GM12878 (cell line): ENCODE measurements at regions not wholly inside any gene's neighbourhood (a gene's known extent, or its start where the extent isn't known, plus 50 kb on each side); places are given as distances from the start of the nearest gene placed in this dataset.
A peak's percentile ranks its signal among the peaks of the same experiment; 100 is the strongest.

Experiments used
- BACH1 ChIP-seq: fragments of 450-650 bp; IDR thresholded peaks from 2 replicates; pipeline ENCODE4 v1.6.1; 2017; ENCODE audit warnings: mild to moderate bottlenecking, borderline replicate concordance
- BHLHE40 ChIP-seq, 2 experiments: fragments of 450-650 bp in 1 of 2; IDR thresholded peaks; 2 replicates each; pipeline ENCODE4 v1.6.1; 2011 to 2017; ENCODE audit warnings: low read depth in 2 of 2, borderline replicate concordance in 1 of 2, improper control_type of control experiment in 1 of 2, low read length in 1 of 2, mild to moderate bottlenecking in 1 of 2
- CBX5 ChIP-seq: sonication (generic); IDR thresholded peaks from 2 replicates; pipeline ENCODE4 v1.6.1; 2016; ENCODE audit warnings: low read depth, moderate library complexity, mild to moderate bottlenecking, inconsistent platforms
- ELK1 ChIP-seq: IDR thresholded peaks from 2 replicates; pipeline ENCODE4 v1.6.1; 2012; ENCODE audit warnings: low read depth, low read length, improper control_type of control experiment
- ESRRA ChIP-seq: IDR thresholded peaks from 2 replicates; pipeline ENCODE4 v1.6.1; 2012; ENCODE audit warnings: mild to moderate bottlenecking, low read length, improper control_type of control experiment
- HDGF ChIP-seq: fragments of 450-650 bp; IDR thresholded peaks from 2 replicates; pipeline ENCODE4 v1.6.1; 2016; ENCODE audit warnings: antibody characterized with exemption
- NR2C1 ChIP-seq: fragments of 450-650 bp; IDR thresholded peaks from 2 replicates; pipeline ENCODE4 v1.6.1; 2017; ENCODE audit warnings: antibody characterized with exemption, mild to moderate bottlenecking, moderate library complexity
- POLR2AphosphoS5 ChIP-seq: IDR thresholded peaks from 2 replicates; pipeline ENCODE4 v1.6.1; 2011; ENCODE audit warnings: mild to moderate bottlenecking, low read length, inconsistent platforms
- RB1 ChIP-seq: fragments of 450-650 bp; formaldehyde crosslinking; IDR thresholded peaks from 2 replicates; pipeline ENCODE4 v1.6.1; 2017; ENCODE audit warnings: mild to moderate bottlenecking, borderline replicate concordance
- RCOR1 ChIP-seq: conservative IDR thresholded peaks from 2 replicates; pipeline ENCODE4 v1.6.1; 2012; ENCODE audit warnings: low read depth, low read length, improper control_type of control experiment
- RELA ChIP-seq: fragments of 450-650 bp; IDR thresholded peaks from 2 replicates; pipeline ENCODE4 v1.8.0; 2014; ENCODE audit warnings: borderline replicate concordance; ENCODE audit not compliant: partially characterized antibody
- RELB ChIP-seq: fragments of 450-650 bp; IDR thresholded peaks from 2 replicates; pipeline ENCODE4 v1.6.1; 2017; ENCODE audit warnings: low read depth, mild to moderate bottlenecking, moderate library complexity
- SMC3 ChIP-seq: IDR thresholded peaks from 2 replicates; pipeline ENCODE4 v1.6.1; 2011; ENCODE audit warnings: low read length, improper control_type of control experiment, borderline replicate concordance
- SPI1 ChIP-seq: IDR thresholded peaks from 2 replicates; pipeline ENCODE4 v1.6.1; 2011; ENCODE audit warnings: low read depth, mild to moderate bottlenecking, low read length, moderate library complexity, borderline replicate concordance; ENCODE audit not compliant: insufficient read depth
- SREBF2 ChIP-seq: IDR thresholded peaks from 2 replicates; pipeline ENCODE4 v1.6.1; 2012; ENCODE audit warnings: mild to moderate bottlenecking, low read length
- SUPT20H ChIP-seq: IDR thresholded peaks from 2 replicates; pipeline ENCODE4 v1.6.1; 2011; ENCODE audit warnings: low read depth, mild to moderate bottlenecking, low read length, moderate library complexity, borderline replicate concordance; ENCODE audit not compliant: control insufficient read depth
- TCF12 ChIP-seq: IDR thresholded peaks from 2 replicates; pipeline ENCODE4 v1.6.1; 2011; ENCODE audit warnings: low read depth, mild to moderate bottlenecking, low read length
- ZBED1 ChIP-seq: IDR thresholded peaks from 2 replicates; pipeline ENCODE4 v1.6.1; 2016; ENCODE audit warnings: borderline replicate concordance
- ZBTB33 ChIP-seq: fragments of 450-650 bp; IDR thresholded peaks from 2 replicates; pipeline ENCODE4 v1.6.1; 2017; ENCODE audit warnings: mild to moderate bottlenecking
- ZNF217 ChIP-seq: fragments of 450-650 bp; IDR thresholded peaks from 2 replicates; pipeline ENCODE4 v1.6.1; 2017; ENCODE audit warnings: antibody characterized with exemption, mild to moderate bottlenecking
- TF ChIP-seq, protein P1 (sequence below), 3 experiments: IDR thresholded peaks in 2 of 3; conservative IDR thresholded peaks in 1 of 3; 2 replicates each; pipeline ENCODE4 v1.5.1; 2011; ENCODE audit warnings: low read depth in 3 of 3, low read length in 3 of 3, mild to moderate bottlenecking in 3 of 3, control low read depth in 2 of 3, moderate library complexity in 2 of 3, inconsistent platforms in 1 of 3, mixed read lengths in 1 of 3; ENCODE audit not compliant: control insufficient read depth in 2 of 3, insufficient read depth in 1 of 3; ENCODE audit errors: extremely low read depth in 1 of 3
- TF ChIP-seq, protein P2 (sequence below): fragments of 450-650 bp; IDR thresholded peaks from 2 replicates; pipeline ENCODE4 v1.6.1; 2016; ENCODE audit warnings: mild to moderate bottlenecking

- TF ChIP-seq, protein P1, sequence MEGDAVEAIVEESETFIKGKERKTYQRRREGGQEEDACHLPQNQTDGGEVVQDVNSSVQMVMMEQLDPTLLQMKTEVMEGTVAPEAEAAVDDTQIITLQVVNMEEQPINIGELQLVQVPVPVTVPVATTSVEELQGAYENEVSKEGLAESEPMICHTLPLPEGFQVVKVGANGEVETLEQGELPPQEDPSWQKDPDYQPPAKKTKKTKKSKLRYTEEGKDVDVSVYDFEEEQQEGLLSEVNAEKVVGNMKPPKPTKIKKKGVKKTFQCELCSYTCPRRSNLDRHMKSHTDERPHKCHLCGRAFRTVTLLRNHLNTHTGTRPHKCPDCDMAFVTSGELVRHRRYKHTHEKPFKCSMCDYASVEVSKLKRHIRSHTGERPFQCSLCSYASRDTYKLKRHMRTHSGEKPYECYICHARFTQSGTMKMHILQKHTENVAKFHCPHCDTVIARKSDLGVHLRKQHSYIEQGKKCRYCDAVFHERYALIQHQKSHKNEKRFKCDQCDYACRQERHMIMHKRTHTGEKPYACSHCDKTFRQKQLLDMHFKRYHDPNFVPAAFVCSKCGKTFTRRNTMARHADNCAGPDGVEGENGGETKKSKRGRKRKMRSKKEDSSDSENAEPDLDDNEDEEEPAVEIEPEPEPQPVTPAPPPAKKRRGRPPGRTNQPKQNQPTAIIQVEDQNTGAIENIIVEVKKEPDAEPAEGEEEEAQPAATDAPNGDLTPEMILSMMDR (IDR thresholded peaks at IDR 0.05 in 2 of 3, conservative IDR thresholded peaks at IDR 0.05 in 1 of 3; ENCODE audit: control insufficient read depth in 2 of 3, extremely low read depth in 1 of 3, insufficient read depth in 1 of 3, low read depth in 3 of 3, low read length in 3 of 3) = peak in 2 of 3 experiments; percentile 7 to 29; a peak in 2 of 6 replicates
- TF ChIP-seq CBX5 (0 out of 2 replicates have a peak, but pooled peaks have one; percentile 32), RELB (no peak), RELA (no peak), TCF12 (no peak), ELK1 (no peak), SPI1 (no peak), NR2C1 (no peak), BHLHE40 (IDR thresholded peaks at IDR 0.05; ENCODE audit: borderline replicate concordance in 1 of 2, low read depth in 2 of 2, low read length in 1 of 2) (peak in 1 of 2 experiments; percentile 57; a peak in 2 of 4 replicates), ESRRA (no peak), HDGF (peak; percentile 47; the same call in 1 of the 2 replicates), POLR2AphosphoS5 (peak; percentile 79), RCOR1 (no peak), SMC3 (no peak), ZBED1 (no peak), SUPT20H (no peak), ZNF217 (peak; percentile 60), SREBF2 (no peak), ZBTB33 (no peak), RB1 (peak; percentile 87), BACH1 (peak; percentile 47; the same call in 1 of the 2 replicates)
- TF ChIP-seq, protein P2, sequence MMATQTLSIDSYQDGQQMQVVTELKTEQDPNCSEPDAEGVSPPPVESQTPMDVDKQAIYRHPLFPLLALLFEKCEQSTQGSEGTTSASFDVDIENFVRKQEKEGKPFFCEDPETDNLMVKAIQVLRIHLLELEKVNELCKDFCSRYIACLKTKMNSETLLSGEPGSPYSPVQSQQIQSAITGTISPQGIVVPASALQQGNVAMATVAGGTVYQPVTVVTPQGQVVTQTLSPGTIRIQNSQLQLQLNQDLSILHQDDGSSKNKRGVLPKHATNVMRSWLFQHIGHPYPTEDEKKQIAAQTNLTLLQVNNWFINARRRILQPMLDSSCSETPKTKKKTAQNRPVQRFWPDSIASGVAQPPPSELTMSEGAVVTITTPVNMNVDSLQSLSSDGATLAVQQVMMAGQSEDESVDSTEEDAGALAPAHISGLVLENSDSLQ = no peak
Observed at GRCh38 chr2:64767670-64768468, 114.2 kb upstream of the SERTAD2 start (continued).
